Muscle layer of duodenum (tissue), 2 donors: ENCODE measurements at regions not wholly inside any gene's neighbourhood (a gene's known extent, or its start where the extent isn't known, plus 50 kb on each side); places are given as distances from the start of the nearest gene placed in this dataset.

ENCODE experiments used
- H3K27ac ChIP-seq: one replicate; pipeline ENCODE4 v1.7.0; 2013; ENCODE audit warnings: mild to moderate bottlenecking, low read length
- H3K27me3 ChIP-seq: one replicate; pipeline ENCODE4 v1.7.0; 2013; ENCODE audit warnings: low read depth, mild to moderate bottlenecking, control low read depth, low read length
- H3K36me3 ChIP-seq, 2 donors: one replicate each; pipeline ENCODE4 v1.7.0; 2013; ENCODE audit warnings: low read length in 2 of 2, control low read depth in 1 of 2, mild to moderate bottlenecking in 1 of 2; ENCODE audit not compliant: insufficient read depth in 2 of 2, control insufficient read depth in 1 of 2
- H3K4me1 ChIP-seq, 2 donors: one replicate each; pipeline ENCODE4 v1.7.0; 2013; ENCODE audit warnings: low read length in 2 of 2, mild to moderate bottlenecking in 2 of 2, control low read depth in 1 of 2, moderate library complexity in 1 of 2; ENCODE audit not compliant: insufficient read depth in 2 of 2, control insufficient read depth in 1 of 2
- H3K4me3 ChIP-seq, 2 donors: one replicate each; pipeline ENCODE4 v1.7.0; 2013; ENCODE audit warnings: low read length in 2 of 2, low read depth in 1 of 2, mild to moderate bottlenecking in 1 of 2
- H3K9me3 ChIP-seq, 2 donors: one replicate each; pipeline ENCODE4 v1.7.0; 2013; ENCODE audit warnings: low read length in 2 of 2, control low read depth in 1 of 2, mild to moderate bottlenecking in 1 of 2; ENCODE audit not compliant: control insufficient read depth in 1 of 2
- donor health status: healthy.

DNA sequence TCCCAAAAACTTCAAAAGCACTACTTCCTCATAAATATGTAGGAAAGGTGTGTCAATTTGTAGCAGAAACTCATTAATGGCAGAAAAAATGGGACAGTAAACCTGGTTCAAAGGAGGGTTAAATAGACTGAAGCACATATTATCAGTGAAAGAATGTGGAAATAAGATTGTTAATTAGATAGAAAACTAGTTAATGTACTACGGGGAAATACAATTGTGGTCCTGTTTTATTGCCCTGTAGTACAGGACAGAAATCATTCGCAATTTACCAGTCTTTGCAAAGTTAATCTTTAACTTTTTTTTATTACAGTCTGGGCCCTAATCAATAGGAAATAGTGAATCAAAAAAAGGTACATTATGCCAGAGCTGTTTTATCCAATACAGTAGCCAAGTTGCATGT is 82.0 kb upstream of the PAK5 start:
- H3K4me3 ChIP-seq: no peak overlapping the region
- H3K27ac ChIP-seq: no peak overlapping the region
- H3K9me3 ChIP-seq: no peaks in the 10 kb centered on the region
- H3K36me3 ChIP-seq: no peaks in the 10 kb centered on the region
- no peaks in the 10 kb centered on the region for H3K27me3 ChIP-seq
- no peaks in the 10 kb centered on the region for H3K4me1 ChIP-seq

DNA sequence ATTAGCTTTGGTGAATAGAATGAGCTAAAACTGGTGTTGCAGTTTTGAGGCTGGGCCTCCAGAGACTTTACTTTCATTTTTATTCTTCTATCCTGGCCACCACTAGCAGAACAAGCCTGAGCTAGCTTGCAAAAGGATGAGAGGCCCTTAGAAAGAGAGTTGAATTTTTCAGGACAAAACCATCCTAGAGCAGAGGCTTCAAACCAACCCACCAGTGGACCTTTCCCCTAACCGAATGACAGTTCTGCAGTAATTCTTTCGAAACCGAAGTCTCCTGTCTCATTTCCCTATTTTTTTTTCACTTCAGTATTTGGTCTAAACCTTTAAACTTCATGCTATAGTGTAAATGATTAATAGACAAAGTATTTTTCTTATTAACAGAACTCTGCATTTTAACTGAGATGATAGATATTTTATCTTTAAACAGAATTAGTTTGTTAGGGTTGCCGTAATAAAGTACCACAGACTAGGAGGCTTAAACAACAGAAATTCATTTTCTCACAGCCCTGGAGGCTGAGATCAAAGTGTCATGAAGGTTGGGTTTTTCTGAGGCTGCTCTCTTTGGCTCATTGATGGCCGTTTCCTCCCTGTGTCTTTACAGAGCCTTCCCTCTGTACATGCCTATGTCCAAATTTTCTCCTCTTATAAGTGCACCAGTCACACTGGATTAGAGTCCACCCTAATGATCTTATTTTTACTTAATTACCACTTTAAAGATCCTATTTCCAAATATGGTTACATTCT is 80.6 kb upstream of the PAK5 start:
- no peaks in the 10 kb centered on the region for H3K36me3 ChIP-seq
- H3K4me3 ChIP-seq: no peak overlapping the region
- H3K27me3 ChIP-seq: no peaks in the 10 kb centered on the region
- no peak overlapping the region for H3K27ac ChIP-seq
- H3K4me1 ChIP-seq: no peaks in the 10 kb centered on the region
- H3K9me3 ChIP-seq: no peaks in the 10 kb centered on the region

DNA sequence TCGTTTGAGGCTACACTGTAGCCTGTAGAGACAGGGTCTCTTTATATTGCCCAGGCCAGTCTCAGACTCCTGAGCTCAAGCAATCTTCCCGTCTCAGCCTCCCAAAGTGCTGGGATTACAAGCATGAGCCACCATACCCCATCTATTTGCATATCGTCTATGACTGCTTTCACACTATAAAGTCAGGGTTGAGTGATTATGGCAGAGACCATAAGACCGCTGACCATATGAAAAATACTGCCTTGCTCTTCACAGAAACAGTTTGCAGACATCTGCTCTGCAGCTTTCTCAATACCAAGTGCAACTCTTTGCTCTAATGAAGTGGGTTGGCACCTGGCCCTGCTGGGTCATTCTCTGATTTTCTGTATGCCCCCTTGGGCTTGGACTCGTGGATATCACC is 79.5 kb upstream of the PAK5 start:
- no peaks in the 10 kb centered on the region for H3K27me3 ChIP-seq
- no peak overlapping the region for H3K27ac ChIP-seq
- H3K36me3 ChIP-seq: no peaks in the 10 kb centered on the region
- no peak overlapping the region for H3K4me3 ChIP-seq
- no peaks in the 10 kb centered on the region for H3K9me3 ChIP-seq
- H3K4me1 ChIP-seq: no peaks in the 10 kb centered on the region

DNA sequence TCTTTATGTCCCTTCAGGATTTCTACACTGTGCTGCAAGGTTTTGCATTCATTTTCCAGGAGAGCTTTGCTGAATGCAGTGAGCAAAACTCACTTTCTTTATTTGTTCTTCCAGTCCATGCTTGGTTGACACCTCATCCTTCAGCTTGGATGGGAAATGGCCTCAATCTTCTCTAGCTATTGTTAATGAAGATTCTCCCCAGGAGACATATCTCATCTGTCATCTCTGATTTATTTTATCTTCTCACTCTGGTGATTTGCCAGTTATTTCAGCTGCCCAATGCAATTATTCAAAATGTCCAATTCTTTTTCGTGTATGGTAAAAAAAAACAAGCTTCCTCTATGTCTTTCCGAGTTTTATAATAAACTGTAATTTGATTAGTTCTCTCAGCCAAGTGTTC is 77.9 kb upstream of the PAK5 start:
- H3K4me3 ChIP-seq: no peak overlapping the region
- no peaks in the 10 kb centered on the region for H3K36me3 ChIP-seq
- no peaks in the 10 kb centered on the region for H3K27me3 ChIP-seq
- no peaks in the 10 kb centered on the region for H3K9me3 ChIP-seq
- no peaks in the 10 kb centered on the region for H3K4me1 ChIP-seq
- no peak overlapping the region for H3K27ac ChIP-seq

DNA sequence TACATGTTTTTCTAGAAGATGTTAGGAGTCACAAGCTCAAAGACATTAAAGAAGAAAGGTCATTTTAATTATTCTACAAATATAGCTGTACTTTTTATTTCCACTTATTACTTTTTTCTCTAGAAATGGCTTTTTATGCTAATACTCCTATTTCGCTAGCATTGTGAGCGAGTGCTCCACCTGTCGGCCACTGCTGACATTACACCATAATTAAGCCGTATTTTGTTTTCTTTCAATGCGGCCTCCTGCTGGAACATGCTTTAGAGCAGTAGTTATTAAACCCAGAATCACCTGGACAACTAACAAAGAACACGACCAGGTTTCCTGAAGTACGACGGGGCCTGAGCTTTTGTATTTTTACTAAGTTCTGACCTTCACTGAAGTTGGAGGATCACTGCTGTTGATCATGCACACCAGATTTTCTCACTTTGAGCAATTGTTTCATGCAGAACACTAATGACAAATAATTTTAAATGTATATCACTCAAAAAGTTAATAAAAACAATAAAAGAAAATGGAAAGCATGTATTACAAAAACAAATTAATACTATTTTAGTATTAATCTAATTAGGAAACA is 74.1 kb upstream of the PAK5 start:
- Histone ChIP-seq H3K27me3 (no peaks in the 10 kb centered on the region), H3K27ac (no peak overlapping the region), H3K4me1 (no peaks in the 10 kb centered on the region), H3K4me3 (no peak overlapping the region), H3K9me3 (no peaks in the 10 kb centered on the region), H3K36me3 (no peaks in the 10 kb centered on the region)

DNA sequence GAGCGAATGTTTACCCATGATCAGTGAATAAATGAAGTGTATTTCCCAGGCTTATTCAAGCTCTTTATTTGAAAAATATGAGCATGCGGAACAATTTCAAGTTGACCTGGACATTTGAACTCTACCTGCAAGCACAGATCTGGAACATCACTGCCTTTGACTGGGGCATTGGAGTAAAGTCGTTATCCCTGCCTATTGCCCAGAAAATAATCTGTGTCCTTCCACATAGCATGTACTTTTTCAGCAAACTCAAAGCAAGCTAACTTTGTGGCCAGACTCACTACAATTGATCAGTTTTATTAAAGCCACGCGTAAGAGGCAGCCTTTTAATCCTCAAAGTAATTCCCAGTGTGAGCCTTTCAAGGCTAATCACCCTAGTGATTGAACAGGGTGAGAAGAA is 73.4 kb upstream of the PAK5 start:
- no peaks in the 10 kb centered on the region for H3K36me3 ChIP-seq
- no peaks in the 10 kb centered on the region for H3K27me3 ChIP-seq
- no peaks in the 10 kb centered on the region for H3K9me3 ChIP-seq
- no peak overlapping the region for H3K4me3 ChIP-seq
- H3K27ac ChIP-seq: no peak overlapping the region
- no peaks in the 10 kb centered on the region for H3K4me1 ChIP-seq

DNA sequence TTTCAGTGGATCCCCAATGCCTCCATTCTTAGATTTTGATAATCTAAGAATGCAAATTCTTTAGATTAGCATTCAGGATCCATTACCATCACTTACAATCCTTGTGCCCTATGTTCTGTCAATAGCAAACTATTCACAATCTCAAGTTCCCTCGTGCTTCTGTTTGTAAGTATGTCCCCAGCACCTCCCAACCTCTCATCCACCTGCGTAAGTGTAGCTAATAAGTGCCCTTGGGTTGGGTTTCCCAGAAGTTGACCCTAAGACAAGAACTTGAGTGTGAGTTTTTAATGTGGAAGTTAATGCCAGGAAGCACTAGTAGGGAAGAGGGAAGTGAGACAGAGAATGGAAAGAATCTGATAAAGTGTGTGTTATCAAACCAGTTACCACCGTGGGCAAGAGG is 72.6 kb upstream of the PAK5 start:
- Histone ChIP-seq H3K27ac (no peak overlapping the region), H3K36me3 (no peaks in the 10 kb centered on the region), H3K27me3 (no peaks in the 10 kb centered on the region), H3K4me3 (no peak overlapping the region), H3K9me3 (no peaks in the 10 kb centered on the region), H3K4me1 (no peaks in the 10 kb centered on the region)

DNA sequence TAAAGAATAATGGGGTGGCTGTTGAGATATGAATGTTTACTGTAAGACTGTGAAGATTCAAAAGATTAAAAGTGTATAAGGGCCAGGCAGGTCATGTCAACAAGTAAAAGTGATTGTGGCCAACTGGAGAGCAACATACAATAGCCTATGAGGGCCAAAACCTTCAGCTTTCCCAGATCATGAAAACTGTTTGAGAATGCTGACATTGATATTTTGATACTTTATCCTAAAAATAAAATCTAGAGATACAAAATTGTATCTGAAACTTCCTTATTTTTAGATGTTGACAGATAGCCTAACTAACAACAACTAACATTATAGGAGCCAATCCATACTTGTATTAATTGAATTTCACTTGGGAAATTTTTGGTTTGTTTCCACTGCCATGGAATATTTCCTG is 70.3 kb upstream of the PAK5 start:
- Histone ChIP-seq H3K4me1 (no peaks in the 10 kb centered on the region), H3K36me3 (no peaks in the 10 kb centered on the region)

DNA sequence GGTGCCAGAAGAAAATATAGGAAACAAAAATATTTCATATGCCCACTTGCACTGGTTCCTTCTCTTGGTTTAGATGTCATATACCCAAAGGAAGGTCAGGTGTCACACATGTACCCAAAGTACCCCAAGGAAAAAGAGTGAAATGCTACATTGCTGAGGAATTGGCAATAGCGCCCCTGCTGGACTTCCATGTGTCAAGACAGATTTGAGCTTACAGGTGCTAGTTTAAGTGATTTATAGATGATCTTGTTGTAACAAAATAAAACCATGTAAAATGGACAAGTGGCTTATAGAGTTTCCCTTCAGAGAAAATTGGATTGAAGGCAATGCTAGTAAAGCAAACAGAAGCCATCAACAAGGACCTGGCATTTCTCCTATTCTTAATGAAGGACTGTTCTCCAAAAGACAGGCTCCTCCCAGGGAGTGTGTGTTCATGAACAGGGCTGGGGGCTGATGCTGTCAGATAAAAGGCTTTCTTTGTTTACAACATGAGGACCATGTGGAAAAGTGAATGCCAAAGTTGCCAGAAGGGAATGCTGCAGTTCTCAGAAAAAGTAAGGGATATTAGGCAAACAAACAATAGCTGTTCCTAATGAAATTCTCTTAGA is 64.3 kb upstream of the PAK5 start:
- Histone ChIP-seq H3K4me1 (no peaks in the 10 kb centered on the region), H3K27ac (no peak overlapping the region), H3K4me3 (no peak overlapping the region), H3K36me3 (no peaks in the 10 kb centered on the region), H3K27me3 (no peaks in the 10 kb centered on the region), H3K9me3 (peaks cover 0 to 5% of the 10 kb centered on the region in 2 donors)

More for the DNA sequence above, 70.3 kb upstream of the PAK5 start:
- Histone ChIP-seq H3K27ac (no peak overlapping the region), H3K27me3 (no peaks in the 10 kb centered on the region), H3K4me3 (no peak overlapping the region), H3K9me3 (no peaks in the 10 kb centered on the region)

DNA sequence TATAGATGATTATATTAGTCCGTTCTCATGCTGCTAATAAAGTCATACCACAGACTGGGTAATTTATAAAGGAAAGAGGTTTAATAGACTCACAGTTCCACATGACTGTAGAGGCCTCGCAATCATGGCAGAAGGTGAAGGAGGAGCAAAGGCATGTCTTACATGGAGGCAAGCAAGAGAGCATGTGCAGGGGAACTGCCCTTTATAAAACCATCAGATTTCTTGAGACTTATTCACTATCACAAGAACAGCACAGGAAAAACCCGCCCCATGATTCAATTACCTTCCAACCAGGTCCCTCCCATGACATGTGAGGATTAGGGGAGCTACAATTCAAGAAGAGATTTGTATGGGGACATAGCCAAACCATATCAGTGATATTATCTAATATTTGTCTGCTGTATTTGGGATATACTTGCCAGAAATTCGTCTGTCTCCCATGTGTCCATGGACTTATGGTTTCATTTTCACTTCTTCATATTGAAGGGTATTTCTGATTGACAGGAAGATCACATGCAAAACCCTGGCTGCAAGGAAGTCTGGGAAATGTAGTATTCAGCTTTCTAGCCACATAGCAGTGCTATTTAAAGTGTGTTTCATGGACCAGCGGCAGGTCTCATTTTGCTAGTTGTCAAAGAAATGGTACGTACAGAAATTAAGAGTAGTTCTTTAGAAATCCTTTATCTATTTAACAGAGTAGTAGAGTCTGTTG is 50.5 kb upstream of the PAK5 start:
- Histone ChIP-seq H3K27me3 (no peaks in the 10 kb centered on the region), H3K36me3 (no peaks in the 10 kb centered on the region), H3K4me3 (no peak overlapping the region), H3K4me1 (no peaks in the 10 kb centered on the region), H3K27ac (no peak overlapping the region), H3K9me3 (peaks cover 0 to 2% of the 10 kb centered on the region in 2 donors)
